WTC11 (cell line): ENCODE measurements at regions not wholly inside any gene's neighbourhood (a gene's known extent, or its start where the extent isn't known, plus 50 kb on each side); places are given as distances from the start of the nearest gene placed in this dataset.
"Not testable (repeated sequence)": the region's sequence is repeated elsewhere in the genome, so short reads cannot be mapped to it uniquely, and the experiment has no call there.

ENCODE experiments used
- ATAC-seq: fragments of 200-7000 bp; cut with Tn5 transposase; 2 replicates; pipeline ENCODE4 v1.10.0; 2021; ENCODE audit warnings: mild to moderate bottlenecking, moderate library complexity
- CTCF ChIA-PET: fragments of 300-600 bp; sonication (Branson Sonifier 250); formaldehyde crosslinking; loops from one replicate; lab custom pipeline; 2021; ENCODE audit warnings: antibody characterized with exemption; lab: Charles Lee
- POLR2A ChIA-PET: fragments of 350-600 bp; sonication (Branson Sonifier 250); formaldehyde crosslinking; loops from one replicate; lab custom pipeline; 2021; ENCODE audit warnings: antibody characterized with exemption; lab: Charles Lee
- DNase-seq: peaks from one replicate; pipeline ENCODE4 v3.0.0; 2021; ENCODE audit warnings: low spot score
- H3K27ac Mint-ChIP-seq: 2 replicates; pipeline ENCODE4 v1.8.0; 2021; ENCODE audit warnings: mixed read lengths
- H3K27me3 Mint-ChIP-seq: 2 replicates; pipeline ENCODE4 v1.8.0; 2021; ENCODE audit warnings: low read depth, mild to moderate bottlenecking, moderate library complexity, mixed read lengths
- H3K36me3 Mint-ChIP-seq: 2 replicates; pipeline ENCODE4 v1.8.0; 2021; ENCODE audit warnings: mixed read lengths
- H3K4me1 Mint-ChIP-seq: 2 replicates; pipeline ENCODE4 v1.8.0; 2022; ENCODE audit warnings: mixed read lengths
- H3K4me3 Mint-ChIP-seq: 2 replicates; pipeline ENCODE4 v1.8.0; 2021; ENCODE audit warnings: mild to moderate bottlenecking, moderate library complexity, mixed read lengths
- H3K9me3 Mint-ChIP-seq: 2 replicates; pipeline ENCODE4 v1.8.0; 2021; ENCODE audit warnings: mixed read lengths
- ARID4B ChIP-seq: sonication (generic); formaldehyde crosslinking; IDR thresholded peaks from 2 replicates; pipeline ENCODE4 v1.8.0; 2023; ENCODE audit warnings: missing genetic modification reagents, mild to moderate bottlenecking, borderline replicate concordance
- ATF2 ChIP-seq: sonication (generic); formaldehyde crosslinking; IDR thresholded peaks from 2 replicates; pipeline ENCODE4 v1.8.1; 2022; ENCODE audit warnings: low read depth, missing genetic modification reagents, borderline replicate concordance
- GTF2I ChIP-seq: fragments of 250-450 bp; sonication (Bioruptor Pico); conservative IDR thresholded peaks from 2 replicates; pipeline ENCODE4 v1.4.0; 2021; ENCODE audit warnings: mild to moderate bottlenecking
- HMGA2 ChIP-seq: fragments of 250-450 bp; sonication (Bioruptor Pico); IDR thresholded peaks from 2 replicates; pipeline ENCODE4 v1.4.0; 2021; ENCODE audit warnings: mild to moderate bottlenecking, moderate library complexity
- IRF2 ChIP-seq: sonication (generic); formaldehyde crosslinking; IDR thresholded peaks from 2 replicates; pipeline ENCODE4 v1.8.0; 2022; ENCODE audit warnings: low read depth, missing genetic modification reagents, borderline replicate concordance
- NFYB ChIP-seq: sonication (generic); formaldehyde crosslinking; conservative IDR thresholded peaks from 2 replicates; pipeline ENCODE4 v1.8.0; 2022; ENCODE audit warnings: low read depth, missing genetic modification reagents
- ZBTB43 ChIP-seq: sonication (generic); formaldehyde crosslinking; IDR thresholded peaks from 2 replicates; pipeline ENCODE4 v1.8.1; 2023; ENCODE audit warnings: mild to moderate bottlenecking, missing genetic modification reagents
- ZMAT4 ChIP-seq: fragments of 250-450 bp; sonication (Bioruptor Pico); IDR thresholded peaks from 2 replicates; pipeline ENCODE4 v1.9.0; 2021; ENCODE audit warnings: mild to moderate bottlenecking
- ZNF396 ChIP-seq: fragments of 250-450 bp; sonication (Bioruptor Pico); IDR thresholded peaks from 2 replicates; pipeline ENCODE4 v1.8.0; 2021; ENCODE audit warnings: mild to moderate bottlenecking, moderate library complexity, borderline replicate concordance

- Mint-ChIP-seq H3K4me1 (no peaks in the 10 kb centered on the region), H3K9me3 (no peaks in the 10 kb centered on the region), H3K27me3 (no peaks in the 10 kb centered on the region), H3K36me3 (no peaks in the 10 kb centered on the region), H3K4me3 (no peak overlapping the region), H3K27ac (no peak overlapping the region)
- ChIA-PET CTCF (interaction anchor here (1.2 kb wide), 1 partner anchor 35 kb away, joined by 3 read pairs; no protein-coding TSS in a partner anchor), POLR2A (no interaction called here)
- DNase-seq (no peak), ATAC-seq (no peak)
- TF ChIP-seq GTF2I (CRISPR knock-in tag), result no peak
- no peak for TF ChIP-seq NFYB (CRISPR knock-in tag)
- no peak for TF ChIP-seq ATF2 (CRISPR knock-in tag)
- no peak for TF ChIP-seq ARID4B (CRISPR knock-in tag)
Measured at GRCh38 chr4:173459857-173460256, 60.9 kb upstream of the SCRG1 start.

- Mint-ChIP-seq H3K27me3 (no peaks in the 10 kb centered on the region; the same call in 1 of the 2 replicates), H3K36me3 (no peaks in the 10 kb centered on the region), H3K9me3 (no peaks in the 10 kb centered on the region), H3K4me3 (no peak overlapping the region), H3K27ac (no peak overlapping the region), H3K4me1 (no peaks in the 10 kb centered on the region)
- CTCF ChIA-PET, result interaction anchor here (0.9 kb wide), 1 partner anchor 40 kb away, joined by 3 read pairs; no protein-coding TSS in a partner anchor
- POLR2A ChIA-PET, result no interaction called here
- ATAC-seq (peak; percentile 69), DNase-seq (no peak)
- TF ChIP-seq IRF2, result no peak
- no peak for TF ChIP-seq ZMAT4 (CRISPR knock-in tag)
- no peak for TF ChIP-seq ZNF396 (CRISPR knock-in tag)
Measured at GRCh38 chr4:173457893-173458292, 59.0 kb upstream of the SCRG1 start.

- H3K4me1 Mint-ChIP-seq, H3K4me3 Mint-ChIP-seq, DNase-seq, H3K9me3 Mint-ChIP-seq, H3K27me3 Mint-ChIP-seq, H3K36me3 Mint-ChIP-seq, H3K27ac Mint-ChIP-seq, POLR2A ChIA-PET, ATAC-seq: not testable (repeated sequence)
- peak; percentile 66 for TF ChIP-seq HMGA2 (CRISPR knock-in tag)
- CTCF ChIA-PET, result interaction anchor here (1.8 kb wide), 1 partner anchor 31 kb away, joined by 11 read pairs; no protein-coding TSS in a partner anchor
Measured at GRCh38 chr4:173451435-173451834, 52.5 kb upstream of the SCRG1 start.

GRCh38 chr4:173450281-173450680 is 51.4 kb upstream of the SCRG1 start:
- CTCF ChIA-PET, result interaction anchor here (1.8 kb wide), 1 partner anchor 30 kb away, joined by 11 read pairs; no protein-coding TSS in a partner anchor
- ATAC-seq, result no peak
- Mint-ChIP-seq H3K27me3 (no peaks in the 10 kb centered on the region; the same call in 1 of the 2 replicates), H3K27ac (no peak overlapping the region), H3K9me3 (no peaks in the 10 kb centered on the region), H3K4me1 (no peaks in the 10 kb centered on the region), H3K36me3 (no peaks in the 10 kb centered on the region), H3K4me3 (no peak overlapping the region)
- TF ChIP-seq ZBTB43, result no peak
- POLR2A ChIA-PET, result no interaction called here
- DNase-seq, result no peak
